Tibial artery (tissue), 4 donors: ENCODE measurements at regions not wholly inside any gene's neighbourhood (a gene's known extent, or its start where the extent isn't known, plus 50 kb on each side); places are given as distances from the start of the nearest gene placed in this dataset.
A peak's percentile ranks its signal among the peaks of the same experiment; 100 is the strongest.

Experiments
- DNase-seq, 2 donors: peaks; one replicate each; pipeline ENCODE4 v3.0.0-alpha.2; 2019
- H3K27ac ChIP-seq, 2 donors: fragments of 200-600 bp; sonication (generic) in 1 of 2; 1 replicate in 1 of 2; 2 replicates in 1 of 2; pipeline ENCODE4 v1.5.1; 2018 to 2019; ENCODE audit warnings: mild to moderate bottlenecking in 1 of 2
- H3K27me3 ChIP-seq, 2 donors: fragments of 200-600 bp; sonication (generic) in 1 of 2; one replicate each; pipeline versions ENCODE4 v1.5.1 to v1.6.0; 2016 to 2019
- H3K36me3 ChIP-seq, 3 donors: fragments of 200-600 bp; sonication (generic) in 2 of 3; one replicate each; pipeline ENCODE4 v1.5.1; 2016 to 2019; ENCODE audit warnings: mild to moderate bottlenecking in 2 of 3
- H3K4me1 ChIP-seq, 4 donors: fragments of 200-600 bp; sonication (generic) in 2 of 4; 1 replicate in 3 of 4; 2 replicates in 1 of 4; pipeline ENCODE4 v1.5.1; 2016 to 2019
- H3K4me3 ChIP-seq, 2 donors: fragments of 200-600 bp; sonication (generic) in 1 of 2; 1 replicate in 1 of 2; 2 replicates in 1 of 2; pipeline ENCODE4 v1.5.1; 2018 to 2019; ENCODE audit warnings: mild to moderate bottlenecking in 2 of 2
- H3K9me3 ChIP-seq, 3 donors: fragments of 200-600 bp; sonication (generic) in 1 of 3; one replicate each; pipeline ENCODE4 v1.5.1; 2016 to 2019
- CTCF ChIP-seq, 2 experiments: fragments of 200-600 bp in 1 of 2; fragments of 450-650 bp in 1 of 2; IDR thresholded peaks; one replicate each; pipeline ENCODE4 v1.5.1; 2017 to 2019; ENCODE audit warnings: antibody characterized with exemption in 2 of 2, mild to moderate bottlenecking in 1 of 2, moderate library complexity in 1 of 2
- intact Hi-C: fragments of 100-400 bp; cut with DNase I; formaldehyde crosslinking; loops from one replicate; pipeline ENCODE4 v1.15.0; 2023; ENCODE audit warnings: low total_unique reads

- Histone ChIP-seq H3K36me3 (no peaks in the 10 kb centered on the region), H3K9me3 (no peaks in the 10 kb centered on the region), H3K4me1 (peaks cover 0 to 16% (median 3%) of the 10 kb centered on the region in 4 donors), H3K4me3 (no peak overlapping the region), H3K27ac (no peak overlapping the region), H3K27me3 (no peaks in the 10 kb centered on the region)
- DNase-seq, result no peak
- no peak for TF ChIP-seq CTCF (IDR thresholded peaks at IDR 0.05)
- intact Hi-C loops, result no loop called here
Observed at GRCh38 chr3:156608601-156609514, 53.9 kb upstream of the SSR3 start.

- Histone ChIP-seq H3K36me3 (no peaks in the 10 kb centered on the region), H3K27me3 (no peaks in the 10 kb centered on the region), H3K4me1 (peaks cover 0 to 16% (median 3%) of the 10 kb centered on the region in 4 donors), H3K27ac (peak overlapping the region; percentile 82 to 84), H3K9me3 (no peaks in the 10 kb centered on the region), H3K4me3 (peak overlapping the region; percentile 49 to 55)
- TF ChIP-seq CTCF (IDR thresholded peaks at IDR 0.05), result no peak
- no peak for DNase-seq
- intact Hi-C loops, result no loop called here
Observed at GRCh38 chr3:156606729-156607128, 51.8 kb upstream of the SSR3 start.

- H3K27ac ChIP-seq, result peak overlapping the region; percentile 82 to 84
- H3K36me3 ChIP-seq, result no peaks in the 10 kb centered on the region
- no peaks in the 10 kb centered on the region for H3K27me3 ChIP-seq
- H3K4me3 ChIP-seq, result peak overlapping the region; percentile 49 to 55
- peak; percentile 57 to 72 for DNase-seq
- TF ChIP-seq CTCF (IDR thresholded peaks at IDR 0.05), result no peak
- H3K4me1 ChIP-seq, result peaks cover 0 to 16% (median 3%) of the 10 kb centered on the region in 4 donors
- no peaks in the 10 kb centered on the region for H3K9me3 ChIP-seq
- intact Hi-C loops, result no loop called here
Observed at GRCh38 chr3:156605686-156606605, 51.0 kb upstream of the SSR3 start.

- intact Hi-C loops, result no loop called here
- DNase-seq, result no peak
- H3K36me3 ChIP-seq, result no peaks in the 10 kb centered on the region
- no peaks in the 10 kb centered on the region for H3K9me3 ChIP-seq
- H3K27me3 ChIP-seq, result no peaks in the 10 kb centered on the region
- no peak overlapping the region for H3K27ac ChIP-seq
- H3K4me3 ChIP-seq, result no peak overlapping the region
- H3K4me1 ChIP-seq, result peaks cover 0 to 16% (median 3%) of the 10 kb centered on the region in 4 donors
- no peak for TF ChIP-seq CTCF (IDR thresholded peaks at IDR 0.05)
Observed at GRCh38 chr3:156604642-156605144, 49.8 kb upstream of the SSR3 start.
